Gastrocnemius medialis (tissue), 4 donors: ENCODE measurements at regions not wholly inside any gene's neighbourhood (a gene's known extent, or its start where the extent isn't known, plus 50 kb on each side); places are given as distances from the start of the nearest gene placed in this dataset.

Experiments used
- ATAC-seq, 2 donors: fragments of 150-250 bp; one replicate each; pipeline ENCODE4 v1.9.1; 2016
- DNase-seq, 2 donors: peaks; one replicate each; pipeline ENCODE4 v3.0.0-alpha.2; 2019
- H3K27ac ChIP-seq, 4 donors: fragments of 200-600 bp; sonication (generic); 1 replicate in 1 of 4; 2 replicates in 3 of 4; pipeline ENCODE4 v1.5.1; 2016 to 2018; ENCODE audit warnings: mild to moderate bottlenecking in 2 of 4, moderate library complexity in 1 of 4
- H3K27me3 ChIP-seq, 3 donors: fragments of 200-600 bp; sonication (generic) in 2 of 3; 1 replicate in 1 of 3; 2 replicates in 2 of 3; pipeline versions ENCODE4 v1.5.1 to v1.6.0; 2016 to 2019; ENCODE audit warnings: mild to moderate bottlenecking in 1 of 3, moderate library complexity in 1 of 3
- H3K36me3 ChIP-seq, 2 donors: fragments of 200-600 bp; sonication (generic) in 1 of 2; one replicate each; pipeline ENCODE4 v1.5.1; 2017 to 2018
- H3K4me1 ChIP-seq, 2 donors: fragments of 200-600 bp; sonication (generic) in 1 of 2; one replicate each; pipeline ENCODE4 v1.5.1; 2016 to 2017; ENCODE audit warnings: mild to moderate bottlenecking in 2 of 2
- H3K4me3 ChIP-seq, 4 donors: fragments of 200-600 bp; sonication (generic) in 3 of 4; 1 replicate in 1 of 4; 2 replicates in 3 of 4; pipeline ENCODE4 v1.5.1; 2016 to 2019; ENCODE audit warnings: mild to moderate bottlenecking in 2 of 4
- H3K9me3 ChIP-seq, 3 donors: fragments of 200-600 bp; sonication (generic) in 2 of 3; 1 replicate in 1 of 3; 2 replicates in 2 of 3; pipeline ENCODE4 v1.5.1; 2016 to 2019
- POLR2A ChIP-seq, 2 donors: fragments of 450-650 bp; IDR thresholded peaks; one replicate each; pipeline ENCODE4 v1.6.1; 2017; ENCODE audit warnings: antibody characterized with exemption in 2 of 2, mild to moderate bottlenecking in 2 of 2, moderate library complexity in 2 of 2
- in situ Hi-C, 4 donors: fragments of 200-750 bp; cut with MboI; loops; one replicate each; pipeline versions ENCODE4 v1.15.0 to v1.8.0; 2017; ENCODE audit warnings: low sequenced_read_pairs in 4 of 4
- intact Hi-C: fragments of 100-400 bp; cut with DNase I; formaldehyde crosslinking; loops from one replicate; pipeline ENCODE4 v1.15.1; 2023; ENCODE audit warnings: low total_unique reads
- TF ChIP-seq, protein P1 (sequence below), 5 experiments: fragments of 450-650 bp in 3 of 5; fragments of 200-600 bp in 2 of 5; sonication (generic) in 2 of 5; IDR thresholded peaks in 4 of 5; conservative IDR thresholded peaks in 1 of 5; 1 replicate in 4 of 5; 2 replicates in 1 of 5; pipeline ENCODE4 v1.5.1; 2016 to 2019; ENCODE audit warnings: antibody characterized with exemption in 5 of 5, mild to moderate bottlenecking in 3 of 5, moderate library complexity in 3 of 5

DNA sequence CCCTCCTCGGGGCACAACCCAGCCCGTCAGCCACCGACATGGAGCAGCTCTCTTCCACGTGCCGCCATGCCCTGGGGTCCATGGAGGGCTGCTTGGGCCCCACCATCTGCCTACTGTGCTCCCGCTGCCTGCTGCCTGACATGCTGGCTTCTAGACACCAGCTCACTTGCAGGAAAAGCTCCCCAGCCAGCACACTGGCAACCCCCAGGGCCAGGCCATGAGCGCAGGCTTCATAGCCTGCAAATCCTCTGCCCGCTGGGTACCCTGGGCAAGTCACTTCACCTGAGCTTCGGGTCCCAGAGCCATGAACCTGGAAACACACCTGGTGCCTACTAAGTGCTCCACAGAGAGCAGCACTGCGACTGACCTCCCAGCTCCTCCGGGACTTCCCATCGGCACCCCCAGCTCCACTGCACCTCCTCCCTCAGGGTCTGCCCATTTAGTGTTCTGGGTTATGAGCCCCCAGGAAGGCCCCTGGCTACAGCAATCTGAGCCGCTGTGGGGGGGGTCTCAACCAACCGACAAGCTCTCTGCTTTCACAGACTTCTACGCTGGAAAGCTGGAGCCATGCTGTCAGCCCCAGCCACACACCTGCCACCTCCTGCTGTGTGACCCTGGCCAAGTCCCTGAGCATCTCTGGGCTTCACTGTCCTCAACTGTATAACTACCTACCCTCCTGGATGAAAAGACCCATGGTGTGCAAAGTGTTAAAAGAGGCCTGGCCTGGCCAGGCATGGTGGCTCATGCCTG is 139.2 kb downstream of the CRYBB2 start:
- in situ Hi-C loops (no loop called here), intact Hi-C loops (no loop called here)
- no peak overlapping the region for H3K27ac ChIP-seq
- no peak for ATAC-seq
- DNase-seq = peak in 1 of 2 donors; percentile 5
- H3K4me1 ChIP-seq = peaks cover 0 to 4% of the 10 kb centered on the region in 2 donors
- TF ChIP-seq POLR2A (IDR thresholded peaks at IDR 0.05) = no peak
- TF ChIP-seq, protein P1, sequence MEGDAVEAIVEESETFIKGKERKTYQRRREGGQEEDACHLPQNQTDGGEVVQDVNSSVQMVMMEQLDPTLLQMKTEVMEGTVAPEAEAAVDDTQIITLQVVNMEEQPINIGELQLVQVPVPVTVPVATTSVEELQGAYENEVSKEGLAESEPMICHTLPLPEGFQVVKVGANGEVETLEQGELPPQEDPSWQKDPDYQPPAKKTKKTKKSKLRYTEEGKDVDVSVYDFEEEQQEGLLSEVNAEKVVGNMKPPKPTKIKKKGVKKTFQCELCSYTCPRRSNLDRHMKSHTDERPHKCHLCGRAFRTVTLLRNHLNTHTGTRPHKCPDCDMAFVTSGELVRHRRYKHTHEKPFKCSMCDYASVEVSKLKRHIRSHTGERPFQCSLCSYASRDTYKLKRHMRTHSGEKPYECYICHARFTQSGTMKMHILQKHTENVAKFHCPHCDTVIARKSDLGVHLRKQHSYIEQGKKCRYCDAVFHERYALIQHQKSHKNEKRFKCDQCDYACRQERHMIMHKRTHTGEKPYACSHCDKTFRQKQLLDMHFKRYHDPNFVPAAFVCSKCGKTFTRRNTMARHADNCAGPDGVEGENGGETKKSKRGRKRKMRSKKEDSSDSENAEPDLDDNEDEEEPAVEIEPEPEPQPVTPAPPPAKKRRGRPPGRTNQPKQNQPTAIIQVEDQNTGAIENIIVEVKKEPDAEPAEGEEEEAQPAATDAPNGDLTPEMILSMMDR (IDR thresholded peaks at IDR 0.05 in 4 of 5, conservative IDR thresholded peaks at IDR 0.05 in 1 of 5) = no peak
- H3K4me3 ChIP-seq = no peak overlapping the region
- H3K36me3 ChIP-seq = peaks cover 0 to 22% of the 10 kb centered on the region in 2 donors
- H3K27me3 ChIP-seq = no peaks in the 10 kb centered on the region
- no peaks in the 10 kb centered on the region for H3K9me3 ChIP-seq

DNA sequence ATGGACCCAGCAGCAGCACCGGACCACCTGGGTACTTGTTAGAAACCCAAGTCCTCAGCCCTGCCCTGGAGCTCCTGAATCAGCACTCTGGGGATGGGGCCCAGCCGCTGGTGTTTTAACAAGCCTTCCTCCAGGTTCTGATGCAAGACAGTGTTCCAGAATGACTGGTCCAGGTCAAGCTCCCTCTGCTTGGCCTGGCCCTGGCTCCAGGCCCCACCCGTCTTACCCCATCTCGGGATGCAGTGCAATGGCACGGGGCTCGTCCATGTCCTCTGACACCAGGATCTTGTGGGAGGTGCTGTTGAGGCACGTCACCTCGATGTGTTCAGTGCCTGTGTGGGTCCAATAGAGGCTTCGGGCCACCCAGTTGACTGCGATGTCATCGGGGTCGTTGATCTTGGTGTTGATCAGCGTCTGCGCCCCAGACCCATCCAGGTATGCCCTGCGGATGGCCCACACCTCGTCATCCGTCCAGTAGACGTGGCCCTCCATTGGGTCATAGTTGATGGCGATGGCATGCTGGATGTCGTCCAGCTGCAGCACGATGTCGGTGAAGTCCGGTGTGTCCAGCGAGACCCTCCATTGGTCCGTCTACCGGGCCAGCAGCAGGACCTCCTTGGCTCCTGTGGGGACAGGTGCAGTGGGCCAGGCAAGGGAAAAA is 140.3 kb downstream of the CRYBB2 start:
- ATAC-seq (no peak), DNase-seq (peak in 1 of 2 donors; percentile 10)
- intact Hi-C loops = loop anchor here (5.0 kb wide), 1 partner anchor 88 kb away; no protein-coding TSS in a partner anchor
- H3K36me3 ChIP-seq = peaks cover 0 to 12% of the 10 kb centered on the region in 2 donors
- no peaks in the 10 kb centered on the region for H3K27me3 ChIP-seq
- no peak overlapping the region for H3K4me3 ChIP-seq
- in situ Hi-C loops = no loop called here
- TF ChIP-seq POLR2A (IDR thresholded peaks at IDR 0.05) = no peak
- TF ChIP-seq, protein P1 (IDR thresholded peaks at IDR 0.05 in 4 of 5, conservative IDR thresholded peaks at IDR 0.05 in 1 of 5) = no peak
- no peaks in the 10 kb centered on the region for H3K9me3 ChIP-seq
- H3K27ac ChIP-seq = no peak overlapping the region
- H3K4me1 ChIP-seq = peaks cover 0 to 4% of the 10 kb centered on the region in 2 donors

DNA sequence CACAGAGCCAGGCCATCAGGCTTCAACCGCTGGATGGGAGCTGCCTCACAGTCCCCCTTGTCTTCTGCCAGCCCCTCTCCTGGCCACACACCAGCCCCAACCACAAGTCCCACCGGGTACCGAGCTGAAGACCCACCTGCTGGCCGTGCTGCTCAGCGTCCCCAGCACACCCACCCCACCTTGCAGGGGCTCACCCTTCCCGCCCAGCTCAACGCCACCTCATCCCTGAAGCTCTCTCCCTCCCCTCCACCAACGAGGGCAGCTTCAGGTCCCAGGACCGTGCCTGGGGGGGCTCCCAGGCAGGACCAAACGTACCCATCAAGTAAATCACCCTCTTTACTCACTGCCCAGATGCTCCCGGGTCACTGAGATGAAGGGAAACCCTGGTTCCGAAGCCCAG is 141.0 kb downstream of the CRYBB2 start:
- Histone ChIP-seq H3K27ac (no peak overlapping the region), H3K36me3 (peaks cover 0 to 12% of the 10 kb centered on the region in 2 donors), H3K27me3 (no peaks in the 10 kb centered on the region), H3K9me3 (no peaks in the 10 kb centered on the region), H3K4me3 (no peak overlapping the region), H3K4me1 (peaks cover 0 to 4% of the 10 kb centered on the region in 2 donors)
- intact Hi-C loops = loop anchor here (5.0 kb wide), 1 partner anchor 87 kb away; no protein-coding TSS in a partner anchor
- peak in 1 of 2 donors; percentile 7 for DNase-seq
- no peak for ATAC-seq
- in situ Hi-C loops = no loop called here
- TF ChIP-seq, protein P1 (IDR thresholded peaks at IDR 0.05 in 4 of 5, conservative IDR thresholded peaks at IDR 0.05 in 1 of 5) = no peak
- TF ChIP-seq POLR2A (IDR thresholded peaks at IDR 0.05) = no peak

DNA sequence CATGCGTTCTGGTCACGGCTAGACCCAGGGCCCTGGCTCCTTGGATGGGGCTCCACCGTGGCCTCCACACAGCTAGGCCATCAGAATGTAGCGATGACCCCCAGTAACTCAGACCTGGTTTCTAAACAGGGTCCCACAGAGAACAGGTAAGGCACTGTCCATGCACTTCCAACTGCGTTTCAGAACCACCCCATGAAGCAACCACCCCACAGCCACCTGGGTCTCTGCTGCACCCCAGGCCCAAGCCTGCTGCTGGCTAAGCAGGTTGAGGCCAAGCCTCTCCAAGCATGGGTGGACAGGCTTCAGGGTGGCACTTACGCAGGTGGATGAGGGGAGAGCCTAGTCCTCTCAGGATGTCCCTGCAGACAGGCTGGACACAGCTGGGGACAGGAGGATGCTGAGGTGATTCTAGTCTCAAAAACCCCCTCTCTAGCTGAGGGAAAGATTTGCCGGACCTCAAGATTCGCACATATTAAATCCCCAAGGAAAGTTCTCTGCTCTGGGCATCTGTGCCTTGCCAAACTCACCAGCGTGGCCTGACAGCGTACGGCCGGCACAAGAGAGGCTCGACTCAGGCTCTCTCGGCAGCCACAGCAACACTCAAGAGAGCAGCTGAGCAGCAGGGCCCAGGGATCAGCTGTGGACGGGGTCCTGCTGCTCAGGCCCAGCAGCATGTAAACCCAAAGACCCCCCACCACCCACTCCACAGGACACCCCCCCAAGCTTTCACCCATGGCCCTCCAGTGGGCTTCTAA is 141.6 kb downstream of the CRYBB2 start:
- in situ Hi-C loops = no loop called here
- Histone ChIP-seq H3K36me3 (peaks cover 0 to 12% of the 10 kb centered on the region in 2 donors), H3K4me1 (peaks cover 0 to 4% of the 10 kb centered on the region in 2 donors), H3K27ac (no peak overlapping the region), H3K9me3 (no peaks in the 10 kb centered on the region), H3K4me3 (no peak overlapping the region), H3K27me3 (no peaks in the 10 kb centered on the region)
- ATAC-seq = no peak
- DNase-seq = peak in 1 of 2 donors; percentile 2
- intact Hi-C loops = loop anchor here (5.0 kb wide), 1 partner anchor 86 kb away; no protein-coding TSS in a partner anchor
- TF ChIP-seq POLR2A (IDR thresholded peaks at IDR 0.05) = no peak
- TF ChIP-seq, protein P1 (IDR thresholded peaks at IDR 0.05 in 4 of 5, conservative IDR thresholded peaks at IDR 0.05 in 1 of 5) = no peak
